ENCODE measurements at regions not wholly inside any gene's neighbourhood (a gene's known extent, or its start where the extent isn't known, plus 50 kb on each side); places are given as distances from the start of the nearest gene placed in this dataset.

DNA sequence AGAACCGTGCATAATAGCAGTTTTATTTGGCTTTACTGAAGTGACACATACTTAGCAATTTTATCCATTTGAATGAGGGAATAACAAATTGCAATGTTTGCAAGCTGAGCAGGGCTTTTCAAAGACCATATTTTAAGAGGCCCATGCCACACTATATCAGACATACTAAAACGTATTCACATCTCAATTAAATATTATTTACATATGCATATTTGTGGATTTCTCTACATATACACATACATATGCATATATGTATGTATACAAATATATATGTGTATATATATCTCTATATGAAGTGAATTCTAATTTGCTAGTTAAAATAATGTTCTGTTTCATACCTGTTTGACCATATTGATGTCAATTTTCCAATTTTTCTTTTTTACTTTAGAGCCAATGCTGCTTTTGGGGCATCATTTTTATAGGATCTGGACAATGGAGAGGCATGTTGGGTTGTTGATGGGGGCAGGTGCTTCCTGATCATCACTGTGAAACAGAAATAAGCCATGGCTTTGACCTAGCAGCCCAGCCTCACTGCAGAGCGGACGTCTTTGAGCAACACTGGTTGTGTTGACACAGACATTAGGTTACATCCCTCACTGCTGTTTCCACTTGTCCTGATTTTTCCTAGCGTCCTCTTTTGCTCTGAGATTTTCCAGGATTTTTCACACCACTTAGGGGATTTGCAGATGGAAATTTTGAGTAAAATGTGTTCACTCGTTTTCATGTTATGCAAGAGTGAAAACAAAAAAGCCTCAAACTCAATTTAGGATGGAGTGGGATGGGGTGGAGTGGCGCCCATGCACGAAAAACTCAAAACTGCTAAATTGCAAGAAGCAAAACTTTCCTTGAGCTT is 56.9 kb downstream of the RDH14 start:
- DNase-seq, result no peak

DNA sequence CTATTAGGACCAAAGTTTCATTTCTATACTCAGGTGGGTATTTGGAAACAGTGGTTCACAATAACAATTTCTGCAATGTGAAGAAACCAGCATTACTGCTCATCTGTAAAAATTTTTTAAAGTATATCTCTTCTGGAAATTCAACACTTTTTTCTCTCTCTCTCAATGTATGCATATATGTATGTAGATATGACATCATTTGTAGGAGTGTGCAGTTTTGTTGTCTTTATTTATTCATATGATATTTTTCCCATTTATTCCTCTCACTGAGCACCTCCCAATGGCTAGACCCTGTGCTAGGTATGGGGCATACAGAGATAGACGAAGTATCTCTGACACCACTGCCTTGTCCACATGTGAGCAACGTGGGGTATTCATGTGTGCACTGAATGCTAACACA is 58.3 kb downstream of the RDH14 start:
- no peak for DNase-seq

DNA sequence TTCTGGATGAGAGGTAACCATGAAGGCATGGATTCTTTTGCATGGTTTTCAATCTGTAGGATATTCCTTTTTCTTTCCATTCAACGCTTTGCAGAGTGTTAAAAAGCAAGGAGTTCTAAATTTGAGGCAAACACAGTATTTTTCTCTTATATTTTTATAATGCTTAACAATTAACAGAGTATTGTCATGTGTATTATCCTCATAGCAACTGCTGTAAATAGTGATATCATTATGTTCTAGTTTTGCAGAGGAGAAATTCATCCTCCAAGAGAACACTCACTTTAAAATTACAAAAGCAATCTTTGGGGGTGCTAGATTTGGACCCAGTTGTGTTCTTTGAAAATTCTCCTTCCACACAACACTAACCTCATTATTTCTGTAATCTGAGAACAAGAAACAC is 58.7 kb downstream of the RDH14 start:
- DNase-seq, result no peak

DNA sequence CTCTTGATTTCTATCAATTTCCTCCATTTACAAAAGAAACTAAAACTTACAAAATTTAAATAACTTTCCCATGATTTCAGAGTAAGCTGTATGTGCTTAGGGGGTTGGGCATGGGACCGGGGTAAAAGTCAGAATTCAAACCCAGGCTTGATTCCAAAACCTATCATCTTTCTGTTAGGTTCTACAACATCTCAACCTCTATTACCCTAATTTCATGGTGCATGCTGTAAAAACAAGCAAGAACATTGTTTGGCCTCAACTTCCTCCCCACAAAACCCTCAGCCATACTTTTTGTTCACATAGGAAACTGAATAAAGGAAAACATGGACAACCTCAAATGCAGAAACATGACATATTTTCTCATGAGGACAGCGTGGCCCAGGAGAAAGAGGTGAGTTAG is 59.3 kb downstream of the RDH14 start:
- no peak for DNase-seq

DNA sequence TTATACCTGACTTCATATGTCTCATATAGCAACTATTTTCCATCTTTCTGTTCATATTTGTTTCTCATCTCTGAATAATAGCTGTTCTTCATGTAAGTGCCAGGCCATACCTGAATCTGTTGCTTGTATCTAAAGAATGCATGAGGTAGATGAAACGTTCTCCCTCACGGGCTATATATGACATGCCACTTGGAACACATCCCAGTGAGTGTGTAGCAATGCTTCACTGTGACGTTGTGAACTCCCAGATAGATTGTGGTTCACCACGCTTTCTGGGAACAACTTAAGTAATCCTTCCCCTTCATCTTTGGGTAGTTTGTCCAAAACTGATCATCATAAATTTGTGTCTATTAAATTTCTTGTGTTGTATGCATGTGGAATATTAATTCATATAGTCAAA is 60.1 kb downstream of the RDH14 start:
- DNase-seq, result peak; percentile 30

DNA sequence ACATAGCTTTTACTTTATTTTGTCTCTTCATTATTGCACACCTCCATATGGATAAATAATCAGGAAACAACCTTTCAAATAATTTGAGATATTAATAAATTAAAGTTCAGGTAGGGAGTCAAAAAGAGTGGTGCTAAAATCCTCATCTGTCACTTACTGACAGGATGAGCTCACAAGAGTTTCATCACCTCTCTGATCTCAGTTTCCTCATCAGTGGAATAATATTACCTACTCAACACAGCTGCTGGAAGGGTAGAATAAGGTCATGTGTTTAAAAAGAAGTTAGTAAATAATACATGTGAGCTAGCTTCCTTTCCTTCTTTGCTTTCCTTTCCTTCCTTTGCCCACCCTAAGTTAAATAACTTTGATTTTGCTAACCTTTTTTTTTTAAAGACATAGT is 61.9 kb downstream of the RDH14 start:
- DNase-seq, result no peak

DNA sequence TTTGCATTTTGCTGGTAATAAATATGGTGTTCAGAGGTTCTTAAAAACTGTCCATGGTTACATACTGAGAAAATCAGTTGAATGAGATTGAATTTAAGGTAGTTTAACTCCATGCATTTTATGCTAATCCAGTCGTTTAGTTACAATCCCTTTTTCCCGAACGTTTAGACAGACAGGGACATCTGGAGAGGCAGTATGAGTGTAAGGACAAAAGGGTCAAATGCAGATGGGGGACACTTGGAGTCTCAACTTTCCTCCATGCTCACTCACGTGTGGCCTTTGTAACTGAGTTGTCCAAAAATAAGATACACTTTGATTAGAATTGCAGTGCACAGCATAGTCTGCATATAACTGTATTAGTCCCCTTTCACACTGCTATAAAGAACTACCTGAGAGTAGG is 63.9 kb downstream of the RDH14 start:
- DNase-seq, result no peak

DNA sequence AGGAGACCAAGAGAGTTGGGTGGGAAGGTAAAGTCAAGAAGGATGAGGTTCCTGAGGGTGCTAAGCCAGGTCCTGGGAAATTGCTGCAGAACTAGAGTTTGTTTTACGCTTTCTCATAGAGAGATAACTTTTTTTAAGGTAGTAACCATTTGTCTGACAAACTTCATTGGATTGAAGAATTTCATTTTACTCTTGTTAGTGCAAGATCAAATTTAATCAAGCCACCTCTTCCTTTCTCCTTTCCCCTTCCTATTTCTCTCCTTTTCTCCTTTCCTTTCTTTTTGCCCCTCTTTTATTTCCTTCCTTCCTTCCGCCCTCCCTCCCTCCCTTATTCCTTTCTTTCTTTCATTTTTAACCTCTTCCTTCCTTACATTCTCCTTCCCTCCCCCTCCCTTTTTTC is 65.4 kb downstream of the RDH14 start:
- DNase-seq, result no peak

DNA sequence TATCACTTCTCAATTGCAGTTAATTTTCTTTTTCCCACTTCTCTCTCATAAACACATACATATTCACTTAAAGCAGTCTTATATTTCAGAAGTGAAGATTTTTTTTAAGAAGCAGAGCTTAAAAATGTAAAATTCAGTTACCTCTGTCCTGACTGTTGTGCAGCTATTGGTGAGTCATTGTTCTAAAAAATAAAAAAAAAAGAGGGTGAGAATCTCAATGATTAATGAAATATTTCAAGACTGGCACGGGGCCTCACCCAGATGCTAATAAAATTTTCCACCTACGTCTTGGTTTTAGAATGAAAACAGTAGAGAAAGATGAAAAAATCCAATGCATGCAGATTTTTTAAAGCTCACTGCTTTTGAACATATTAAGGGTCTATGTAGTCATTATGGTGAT is 67.7 kb downstream of the RDH14 start:
- DNase-seq, result no peak

DNA sequence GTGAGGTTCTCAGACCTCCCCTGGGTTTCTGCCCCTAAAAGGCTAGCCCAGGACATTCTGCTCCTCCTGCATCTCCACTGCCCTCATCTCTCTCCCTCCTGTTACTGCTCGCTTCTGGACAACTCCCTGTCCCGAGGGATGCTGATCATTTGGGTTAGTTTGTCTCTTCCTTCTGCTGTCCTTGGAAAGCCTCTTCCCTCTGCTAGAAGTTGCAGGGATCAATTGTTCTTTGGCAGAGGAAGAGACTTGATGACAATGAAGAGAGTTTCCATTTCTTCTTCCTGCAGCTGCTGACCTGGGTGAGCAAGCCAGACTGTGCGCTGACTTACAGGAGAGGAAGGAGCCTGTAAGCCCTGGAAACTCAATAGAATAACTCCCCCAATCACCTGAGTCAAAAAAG is 68.9 kb downstream of the RDH14 start:
- no peak for DNase-seq

DNA sequence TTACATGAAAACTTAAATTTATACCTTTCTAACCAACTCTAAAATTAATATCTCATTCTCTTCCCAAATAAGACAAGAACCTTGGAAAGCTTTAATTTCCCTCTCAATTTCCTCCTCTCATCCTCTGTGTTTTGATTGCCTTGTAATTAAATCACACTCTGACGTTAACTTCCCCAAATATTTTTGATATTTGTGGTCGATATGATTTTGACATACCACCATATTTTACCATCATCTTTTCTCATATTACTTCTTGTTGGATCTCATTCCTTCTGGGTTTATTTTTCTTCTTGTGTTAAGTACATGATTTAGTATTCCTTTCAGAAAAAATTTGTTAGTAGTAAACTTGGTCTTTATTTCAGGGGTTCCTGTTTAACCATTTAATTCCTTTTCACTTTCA is 69.6 kb downstream of the RDH14 start:
- DNase-seq, result no peak

DNA sequence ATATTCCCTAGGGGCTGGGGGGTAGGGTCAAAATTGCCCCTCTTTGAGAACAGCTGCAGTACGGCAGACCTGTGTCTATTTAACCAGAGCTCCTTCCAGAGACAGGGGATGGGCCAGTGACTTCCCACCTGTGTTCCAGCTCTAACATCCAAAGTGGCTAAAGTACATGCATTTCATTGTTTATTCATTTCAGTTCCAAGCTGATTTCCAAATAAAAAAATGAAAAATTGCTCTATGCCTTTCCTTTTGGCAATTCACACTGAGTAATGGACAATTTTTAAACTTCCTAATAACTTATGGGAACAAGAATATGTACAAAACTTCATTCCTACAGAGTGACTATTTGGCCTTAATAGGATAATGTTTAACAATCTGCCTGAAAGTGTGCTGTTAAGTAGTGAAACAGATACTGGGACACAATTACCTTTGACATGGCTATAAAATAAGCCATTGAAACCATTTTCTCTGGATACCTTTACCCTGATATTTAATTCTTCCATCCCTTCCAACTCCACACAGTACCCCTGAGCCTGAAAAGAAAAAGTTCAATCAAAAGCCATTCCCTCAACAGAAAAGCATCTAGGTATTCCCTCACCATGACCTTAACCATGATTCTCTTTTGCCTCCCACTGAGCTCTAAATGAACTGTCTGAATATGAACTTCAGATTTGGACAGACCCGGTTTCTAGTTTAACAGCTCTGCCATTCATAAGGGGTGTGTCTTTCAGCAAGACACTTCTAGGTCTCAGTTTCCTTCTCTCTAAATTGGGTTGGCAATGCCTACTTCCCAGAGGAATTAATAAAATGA is 73.1 kb downstream of the RDH14 start:
- no peak for DNase-seq

DNA sequence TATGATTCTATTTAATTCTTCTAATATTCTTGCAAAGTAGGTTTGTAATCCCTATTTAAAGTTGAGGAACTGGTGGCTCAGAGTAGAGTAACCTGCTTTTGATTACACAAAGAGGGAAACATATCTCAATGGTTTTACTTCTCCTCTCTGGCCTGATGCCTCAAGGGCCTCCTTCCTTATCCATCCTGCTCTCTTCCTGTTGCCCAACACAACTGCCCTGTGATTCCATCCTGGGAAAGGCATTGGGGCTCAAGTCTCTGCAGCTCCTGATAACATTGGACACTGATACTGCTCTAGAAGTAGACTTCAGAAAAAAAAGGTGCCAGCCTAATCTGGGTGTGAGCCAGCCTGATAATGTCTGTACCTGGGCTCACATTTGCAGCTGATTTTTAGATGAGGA is 75.8 kb downstream of the RDH14 start:
- DNase-seq, result no peak

DNA sequence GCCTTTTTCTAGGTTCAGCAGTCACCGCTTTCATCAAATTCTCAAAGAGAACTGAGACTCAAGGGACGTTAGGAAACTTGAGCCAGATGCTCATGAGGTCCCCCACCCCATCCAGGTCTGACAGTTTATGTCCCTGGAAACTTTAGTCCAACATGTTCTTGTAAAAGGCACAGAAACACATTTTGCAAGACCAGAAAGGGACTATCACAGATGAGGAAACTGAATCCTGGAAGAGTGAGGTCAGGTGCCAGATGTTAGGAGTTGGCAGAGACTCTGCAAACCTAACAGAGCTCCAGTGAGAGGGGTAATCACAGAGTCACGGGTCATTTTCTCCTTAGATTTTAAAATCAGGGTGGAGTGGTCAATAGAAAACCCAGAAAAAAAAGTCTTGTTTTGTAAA is 76.6 kb downstream of the RDH14 start:
- DNase-seq, result no peak

DNA sequence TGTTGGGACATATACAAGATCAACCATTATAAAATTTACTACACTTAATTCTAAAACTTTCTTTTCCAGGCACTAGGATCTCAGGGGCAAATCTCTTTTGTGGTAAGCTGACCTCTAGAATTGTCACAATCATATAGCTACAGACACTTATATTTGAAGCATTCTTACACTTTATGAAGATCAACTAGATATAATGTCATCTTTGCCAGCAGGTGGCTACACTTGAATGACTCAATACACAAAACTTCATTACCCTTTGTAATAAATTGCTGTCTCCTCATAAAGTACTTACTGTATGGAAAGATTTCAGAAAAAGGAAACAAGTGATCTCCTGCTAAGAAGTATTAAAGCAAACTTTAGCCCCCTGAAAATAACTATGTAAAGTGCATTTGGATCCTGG is 77.8 kb downstream of the RDH14 start:
- DNase-seq, result no peak

DNA sequence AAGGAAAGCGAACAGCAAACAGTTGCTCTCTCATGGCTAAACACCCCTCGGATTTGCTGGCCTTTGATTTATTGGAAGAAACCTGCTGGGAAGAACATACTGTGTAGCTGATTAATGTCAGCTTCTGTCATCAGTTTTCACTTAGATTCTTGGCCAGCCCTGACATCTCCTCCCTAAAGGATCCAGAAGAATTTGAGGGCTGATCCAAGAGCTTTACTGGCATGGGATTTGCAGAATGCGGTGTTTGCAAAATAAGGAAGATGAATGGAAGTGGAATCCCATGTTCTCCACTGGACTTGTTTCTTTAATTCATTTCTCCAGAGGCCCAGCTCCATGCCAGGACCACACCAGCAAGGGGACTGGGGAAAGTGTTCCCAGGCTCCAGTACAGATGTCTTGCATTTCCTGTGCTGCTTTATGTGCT is 80.5 kb downstream of the RDH14 start:
- peak; percentile 44 for DNase-seq

DNA sequence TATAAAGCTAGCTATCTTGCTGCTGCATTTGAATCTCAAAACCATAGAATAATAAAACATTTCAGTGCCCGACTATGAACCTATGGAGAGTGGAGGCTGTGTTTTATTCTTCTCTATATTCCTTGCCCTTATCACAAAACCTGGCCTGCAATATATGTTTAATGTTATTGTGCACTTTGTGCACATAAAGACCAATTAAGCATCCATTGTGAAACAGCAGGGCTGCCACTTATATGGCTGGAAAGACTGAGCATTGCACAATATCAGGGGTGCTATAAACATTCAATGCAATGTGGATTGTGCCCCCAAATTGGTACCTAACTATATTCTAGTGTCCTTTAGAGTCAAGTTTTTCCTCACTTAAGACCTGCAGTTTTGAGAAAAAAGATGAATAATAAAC is 83.2 kb downstream of the RDH14 start:
- no peak for DNase-seq

DNA sequence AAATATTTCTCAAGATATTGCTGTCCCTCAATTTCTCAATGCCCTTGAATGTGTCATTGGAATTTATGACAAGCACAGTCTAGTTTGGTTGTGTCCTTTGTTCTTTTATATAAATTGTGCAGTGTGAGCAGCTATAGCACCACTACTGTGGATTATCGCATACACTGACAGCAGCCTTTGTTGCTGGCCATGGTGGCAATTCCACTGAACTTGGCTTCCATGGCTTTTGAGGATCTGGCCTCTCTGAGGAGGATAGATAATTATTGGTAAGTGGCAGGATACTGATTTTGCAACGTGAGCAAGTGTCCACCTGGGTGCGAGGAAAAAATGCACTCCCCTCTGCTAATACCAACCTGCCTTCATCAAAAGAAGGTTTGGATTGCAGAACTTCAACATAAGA is 84.0 kb downstream of the RDH14 start:
- DNase-seq, result no peak

DNA sequence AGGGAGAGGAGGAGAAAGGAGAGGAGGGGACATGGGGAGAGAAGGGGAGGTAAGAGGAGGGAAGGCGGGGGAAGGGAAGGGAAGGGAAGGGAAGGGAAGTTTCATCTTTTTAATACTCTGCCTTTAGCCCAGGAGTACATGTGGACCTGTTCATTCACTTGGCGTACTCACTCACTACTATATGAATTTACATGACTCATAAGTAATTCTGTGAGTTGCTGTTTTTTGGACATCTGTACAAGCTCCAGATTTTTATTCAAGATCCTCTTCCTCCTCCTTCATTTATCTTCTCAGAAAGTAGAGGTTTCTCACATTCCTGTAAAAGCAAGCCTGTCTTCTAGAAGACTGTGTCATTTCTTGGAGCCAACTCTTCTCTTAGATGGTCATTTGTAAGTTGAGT is 84.6 kb downstream of the RDH14 start:
- no peak for DNase-seq

DNA sequence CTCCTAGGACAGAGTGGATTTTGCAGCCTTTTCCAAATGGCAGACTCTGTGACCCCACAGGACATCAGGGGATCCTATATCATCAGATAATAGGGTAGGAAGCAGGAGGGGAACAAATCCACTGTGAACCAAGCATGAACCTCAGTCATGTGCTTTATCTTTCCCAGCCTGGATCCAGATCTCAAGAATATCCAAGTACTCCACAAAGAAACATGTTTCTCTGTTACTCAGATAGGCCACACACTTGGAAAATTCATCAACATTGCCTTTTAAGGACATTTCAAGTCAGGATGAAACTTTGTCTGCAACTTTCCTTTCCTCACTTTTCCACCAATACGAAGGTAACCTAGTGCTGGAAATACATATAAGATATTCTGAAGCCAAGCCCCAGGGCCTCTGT is 85.8 kb downstream of the RDH14 start:
- peak; percentile 24 for DNase-seq

DNA sequence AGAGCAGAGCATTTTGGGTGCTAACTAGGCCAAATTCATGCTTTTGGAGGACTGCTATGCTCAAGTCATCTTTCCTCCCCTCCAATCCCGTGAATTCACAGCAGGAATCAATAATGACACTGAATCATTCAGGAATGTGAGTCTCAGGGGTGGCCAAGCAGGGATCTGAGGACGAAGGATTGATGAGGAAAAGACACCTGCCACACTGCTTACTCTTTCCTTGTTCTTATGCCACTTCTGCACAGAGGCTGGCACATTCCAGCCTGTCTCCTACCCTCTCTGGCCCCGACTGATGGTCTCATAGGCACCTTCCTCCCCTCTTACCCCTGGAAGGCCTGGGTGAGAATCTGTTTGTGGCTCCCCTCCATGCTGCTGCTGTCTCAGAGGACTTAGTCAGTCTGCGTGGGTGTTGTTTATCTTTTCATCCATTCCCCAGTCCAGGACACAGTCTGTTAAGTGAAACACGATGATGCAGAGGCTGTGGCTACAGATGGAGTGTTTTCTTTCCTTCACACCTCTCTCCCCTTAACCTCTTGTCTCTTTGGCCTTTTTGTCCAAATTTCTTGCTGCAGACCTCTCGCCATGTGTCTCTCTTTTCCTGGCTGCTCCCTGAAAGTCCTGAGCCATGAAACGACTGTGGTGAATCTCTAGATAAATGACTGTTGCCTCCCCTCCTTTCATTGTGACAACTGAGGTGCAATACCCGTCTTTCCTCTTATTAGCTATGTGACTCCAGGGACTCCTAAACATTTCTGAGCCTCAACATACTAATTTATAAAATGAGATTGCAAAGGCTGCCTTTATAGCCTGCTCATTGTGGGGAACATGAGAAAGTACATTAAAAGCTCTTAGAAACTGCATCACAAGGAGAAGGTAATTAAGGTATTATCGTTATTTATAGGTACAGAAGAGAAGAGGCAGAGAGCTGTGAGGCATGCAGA is 86.9 kb downstream of the RDH14 start:
- DNase-seq, result peak; percentile 79

DNA sequence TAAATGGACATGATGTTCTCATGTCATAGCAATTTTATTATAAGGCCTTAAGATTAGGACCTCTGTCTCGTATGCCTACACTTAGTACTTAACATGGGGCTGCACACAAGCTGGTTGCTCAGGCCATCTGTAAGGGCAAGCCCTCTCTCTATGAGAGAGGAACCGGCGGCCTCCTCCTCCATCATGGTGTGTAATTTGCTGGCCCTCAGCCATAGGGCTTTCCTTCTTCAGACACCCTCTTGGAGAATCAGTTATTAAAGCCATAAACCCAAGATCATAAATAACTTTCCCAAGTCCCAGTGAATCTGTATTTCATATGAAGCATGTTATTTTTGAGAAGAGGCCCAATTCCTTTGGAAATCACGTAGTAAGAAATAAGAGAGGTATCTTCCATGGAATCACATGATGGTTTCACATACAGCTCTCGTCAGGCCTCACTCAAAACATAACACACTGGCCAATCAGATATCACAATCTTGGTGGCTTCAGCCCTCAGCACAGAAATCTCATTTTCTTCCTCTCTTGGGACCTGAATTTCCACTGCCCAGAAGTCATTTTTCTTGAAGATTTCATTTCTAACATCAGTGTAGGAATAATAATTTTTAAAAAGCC is 92.6 kb downstream of the RDH14 start:
- no peak for DNase-seq

DNA sequence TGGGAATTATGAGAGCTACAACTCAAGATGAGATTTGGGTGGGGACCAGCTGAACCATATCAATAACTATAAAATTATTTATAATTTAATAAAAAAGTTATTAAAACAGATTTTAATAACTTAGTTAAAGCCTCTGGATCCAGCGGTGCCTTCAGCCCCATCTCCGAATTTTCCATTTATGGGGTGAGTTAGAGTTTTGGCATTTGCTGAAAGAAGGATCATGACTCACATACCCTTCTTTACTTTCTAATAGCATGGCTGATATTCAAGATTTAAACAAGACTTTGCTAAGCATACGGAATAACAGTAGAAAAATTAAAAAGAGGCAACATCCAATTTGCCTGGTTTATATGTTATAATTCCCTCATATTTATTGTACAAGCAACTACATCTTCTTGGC is 94.5 kb downstream of the RDH14 start:
- no peak for DNase-seq
